GF-D8 (cell line): ENCODE measurements at regions not wholly inside any gene's neighbourhood (a gene's known extent, or its start where the extent isn't known, plus 50 kb on each side); places are given as distances from the start of the nearest gene placed in this dataset.
"Not testable (repeated sequence)": the region's sequence is repeated elsewhere in the genome, so short reads cannot be mapped to it uniquely, and the experiment has no call there.

Source experiments
- DNase-seq: peaks from one replicate; lab custom pipeline; 2025; lab: John Stamatoyannopoulos, UW

- no peak for DNase-seq
These were observed 256.4 kb downstream of the GATA3 start for GRCh38 chr10:8310930-8311329.

- no peak for DNase-seq
These were observed 257.1 kb downstream of the GATA3 start for GRCh38 chr10:8311526-8312070.

GRCh38 chr10:8312079-8312478, 257.6 kb downstream of the GATA3 start:
- DNase-seq, result no peak

- no peak for DNase-seq
These were observed 258.3 kb downstream of the GATA3 start for GRCh38 chr10:8312781-8313180.

GRCh38 chr10:8314486-8314885, 260.0 kb downstream of the GATA3 start:
- no peak for DNase-seq

GRCh38 chr10:8315619-8316021, 261.1 kb downstream of the GATA3 start:
- no peak for DNase-seq

GRCh38 chr10:8316284-8316683, 261.8 kb downstream of the GATA3 start:
- no peak for DNase-seq

GRCh38 chr10:8318429-8318828, 263.9 kb downstream of the GATA3 start:
- DNase-seq, result not testable (repeated sequence)

- no peak for DNase-seq
These were observed 264.5 kb downstream of the GATA3 start for GRCh38 chr10:8318956-8319355.

GRCh38 chr10:8319704-8320103, 265.2 kb downstream of the GATA3 start:
- DNase-seq, result no peak

- no peak for DNase-seq
These were observed 267.5 kb downstream of the GATA3 start for GRCh38 chr10:8321990-8322389.

- no peak for DNase-seq
These were observed 269.1 kb downstream of the GATA3 start for GRCh38 chr10:8323428-8324054.

GRCh38 chr10:8325024-8325980, 270.8 kb downstream of the GATA3 start:
- DNase-seq, result no peak

- no peak for DNase-seq
These were observed 272.1 kb downstream of the GATA3 start for GRCh38 chr10:8326396-8327139.

- DNase-seq, result no peak
These were observed 272.6 kb downstream of the GATA3 start for GRCh38 chr10:8327140-8327423.

GRCh38 chr10:8331387-8331786, 276.9 kb downstream of the GATA3 start:
- DNase-seq, result no peak

GRCh38 chr10:8331896-8332729, 277.6 kb downstream of the GATA3 start:
- no peak for DNase-seq

GRCh38 chr10:8332730-8333111, 278.2 kb downstream of the GATA3 start:
- DNase-seq, result no peak

- DNase-seq, result no peak
These were observed 280.1 kb downstream of the GATA3 start for GRCh38 chr10:8334631-8335030.

GRCh38 chr10:8336629-8337331, 282.3 kb downstream of the GATA3 start:
- DNase-seq, result no peak

- no peak for DNase-seq
These were observed 282.8 kb downstream of the GATA3 start for GRCh38 chr10:8337332-8337651.
